Activated T-helper 1 cell treated with anti-CD3 and anti-CD28 coated beads, Interleukin-12 subunit alpha, Interleukin-12 subunit beta, Interleukin-2, Interleukin-4 antibody, amounts not matched to agents 30 ng/mL and 10 ng/mL and 1 ng/mL, durations not matched to agents 14 hours and 24 hours and 36 hours (primary cell): ENCODE measurements at regions not wholly inside any gene's neighbourhood (a gene's known extent, or its start where the extent isn't known, plus 50 kb on each side); places are given as distances from the start of the nearest gene placed in this dataset.

ENCODE experiments used
- DNase-seq: peaks from one replicate; pipeline ENCODE4 v3.0.0; 2021; ENCODE audit warnings: low spot score
- H3K27ac Mint-ChIP-seq: one replicate; pipeline ENCODE4 v1.8.0; 2021; ENCODE audit warnings: mild to moderate bottlenecking, mixed read lengths
- H3K27me3 Mint-ChIP-seq: one replicate; pipeline ENCODE4 v1.8.0; 2022; ENCODE audit warnings: mild to moderate bottlenecking, moderate library complexity, mixed read lengths; ENCODE audit not compliant: insufficient read depth
- H3K36me3 Mint-ChIP-seq: one replicate; pipeline ENCODE4 v1.8.0; 2021; ENCODE audit warnings: low read depth, mixed read lengths
- H3K4me1 Mint-ChIP-seq: one replicate; pipeline ENCODE4 v1.8.0; 2021; ENCODE audit warnings: low read depth, mixed read lengths
- H3K4me3 Mint-ChIP-seq: one replicate; pipeline ENCODE4 v1.8.0; 2021; ENCODE audit warnings: mild to moderate bottlenecking, moderate library complexity, mixed read lengths
- H3K9me3 Mint-ChIP-seq: one replicate; pipeline ENCODE4 v1.8.0; 2021; ENCODE audit warnings: mixed read lengths
- intact Hi-C: fragments of 100-400 bp; cut with micrococcal nuclease; formaldehyde crosslinking; loops from one replicate; pipeline ENCODE4 v1.15.1; 2024

DNA sequence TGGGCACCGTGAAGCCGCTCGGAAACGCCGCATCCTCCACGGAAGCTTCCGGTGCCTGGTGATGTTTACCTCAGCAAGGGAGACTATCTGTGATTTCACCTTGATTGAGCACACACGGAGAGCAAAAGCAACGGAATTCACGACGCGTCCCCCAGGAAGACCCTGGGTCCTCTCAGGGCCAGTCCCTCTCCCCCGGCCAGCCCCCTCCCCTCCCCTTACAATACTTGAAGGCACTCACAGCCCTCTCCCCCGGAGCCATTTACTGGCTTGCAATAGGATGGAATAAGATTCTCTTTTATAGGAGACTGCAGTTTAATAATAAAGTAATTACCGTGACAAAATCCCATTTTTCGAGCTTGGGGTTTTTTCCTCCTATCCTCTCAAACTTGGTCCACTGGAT, 104.7 kb downstream of the ENGASE start:
- Mint-ChIP-seq H3K27me3 (peaks cover 13% of the 10 kb centered on the region), H3K4me1 (no peaks in the 10 kb centered on the region), H3K4me3 (no peak overlapping the region), H3K9me3 (no peaks in the 10 kb centered on the region), H3K36me3 (no peaks in the 10 kb centered on the region), H3K27ac (no peak overlapping the region)
- intact Hi-C loops: no loop called here
- no peak for DNase-seq

DNA sequence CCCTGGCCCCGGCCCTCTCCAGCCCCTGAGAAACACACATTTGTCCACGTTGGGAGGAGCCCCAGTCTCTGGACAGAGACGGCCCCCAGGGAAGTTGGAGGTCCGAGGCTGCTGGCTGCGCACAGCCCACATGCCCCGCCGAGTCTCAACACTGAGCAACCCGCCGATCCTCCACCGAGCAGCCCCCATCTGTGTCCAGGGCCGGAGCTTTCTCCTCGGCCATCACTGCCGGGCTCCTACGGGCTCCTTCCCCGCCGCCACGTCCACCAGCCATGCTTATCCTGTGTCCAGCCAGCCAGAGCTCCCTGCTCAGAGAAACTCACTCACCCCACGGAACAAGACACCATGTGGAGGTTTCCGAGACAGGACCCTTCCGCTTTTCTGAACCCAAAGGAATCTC, 103.3 kb downstream of the ENGASE start:
- intact Hi-C loops: no loop called here
- Mint-ChIP-seq H3K36me3 (no peaks in the 10 kb centered on the region), H3K9me3 (no peaks in the 10 kb centered on the region), H3K27ac (no peak overlapping the region), H3K27me3 (peaks cover 6% of the 10 kb centered on the region), H3K4me1 (no peaks in the 10 kb centered on the region), H3K4me3 (no peak overlapping the region)
- DNase-seq: no peak

DNA sequence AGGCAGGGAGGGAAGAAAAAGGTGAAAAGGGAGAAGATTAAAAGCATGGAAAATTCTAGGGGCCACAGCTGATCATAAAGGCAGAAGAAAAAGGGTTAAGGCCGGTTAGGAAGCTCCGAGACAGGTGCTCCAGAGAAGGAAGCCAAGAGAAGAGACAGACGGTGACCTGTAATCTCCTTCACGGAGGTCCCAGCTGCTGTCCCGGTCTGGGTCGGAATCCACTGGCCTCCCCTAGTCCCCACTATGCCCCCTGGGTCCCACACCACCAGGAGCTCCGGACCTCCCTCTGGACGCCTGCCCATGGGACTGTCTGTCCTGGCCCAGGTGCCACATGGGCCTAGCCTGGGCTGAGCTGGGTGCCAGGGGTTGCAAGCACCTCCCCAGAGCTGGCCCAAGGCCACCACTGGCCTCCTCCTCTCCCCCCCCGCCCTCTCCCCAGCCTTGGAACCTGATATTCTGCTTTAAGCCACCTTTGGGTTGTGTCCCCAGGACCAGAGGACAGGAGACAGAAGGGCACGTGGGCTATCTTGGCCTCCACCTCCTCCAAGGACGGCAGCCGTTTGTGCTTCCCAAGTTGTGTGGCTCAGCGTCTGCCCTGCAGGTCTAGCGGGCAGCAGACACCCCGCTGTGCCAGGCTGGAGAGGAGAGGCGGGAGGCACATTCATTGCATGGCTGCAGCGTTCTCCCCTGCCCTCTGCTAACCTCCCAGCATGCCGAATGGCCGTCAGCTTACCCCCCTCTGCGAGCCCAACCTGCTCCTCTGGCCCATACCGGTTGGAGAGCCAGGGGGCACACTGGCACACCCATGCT, 102.4 kb downstream of the ENGASE start:
- H3K4me3 Mint-ChIP-seq: no peak overlapping the region
- no peaks in the 10 kb centered on the region for H3K36me3 Mint-ChIP-seq
- H3K9me3 Mint-ChIP-seq: no peaks in the 10 kb centered on the region
- no peak for DNase-seq
- H3K27ac Mint-ChIP-seq: no peak overlapping the region
- peaks cover 4% of the 10 kb centered on the region for H3K27me3 Mint-ChIP-seq
- H3K4me1 Mint-ChIP-seq: no peaks in the 10 kb centered on the region
- intact Hi-C loops: no loop called here

DNA sequence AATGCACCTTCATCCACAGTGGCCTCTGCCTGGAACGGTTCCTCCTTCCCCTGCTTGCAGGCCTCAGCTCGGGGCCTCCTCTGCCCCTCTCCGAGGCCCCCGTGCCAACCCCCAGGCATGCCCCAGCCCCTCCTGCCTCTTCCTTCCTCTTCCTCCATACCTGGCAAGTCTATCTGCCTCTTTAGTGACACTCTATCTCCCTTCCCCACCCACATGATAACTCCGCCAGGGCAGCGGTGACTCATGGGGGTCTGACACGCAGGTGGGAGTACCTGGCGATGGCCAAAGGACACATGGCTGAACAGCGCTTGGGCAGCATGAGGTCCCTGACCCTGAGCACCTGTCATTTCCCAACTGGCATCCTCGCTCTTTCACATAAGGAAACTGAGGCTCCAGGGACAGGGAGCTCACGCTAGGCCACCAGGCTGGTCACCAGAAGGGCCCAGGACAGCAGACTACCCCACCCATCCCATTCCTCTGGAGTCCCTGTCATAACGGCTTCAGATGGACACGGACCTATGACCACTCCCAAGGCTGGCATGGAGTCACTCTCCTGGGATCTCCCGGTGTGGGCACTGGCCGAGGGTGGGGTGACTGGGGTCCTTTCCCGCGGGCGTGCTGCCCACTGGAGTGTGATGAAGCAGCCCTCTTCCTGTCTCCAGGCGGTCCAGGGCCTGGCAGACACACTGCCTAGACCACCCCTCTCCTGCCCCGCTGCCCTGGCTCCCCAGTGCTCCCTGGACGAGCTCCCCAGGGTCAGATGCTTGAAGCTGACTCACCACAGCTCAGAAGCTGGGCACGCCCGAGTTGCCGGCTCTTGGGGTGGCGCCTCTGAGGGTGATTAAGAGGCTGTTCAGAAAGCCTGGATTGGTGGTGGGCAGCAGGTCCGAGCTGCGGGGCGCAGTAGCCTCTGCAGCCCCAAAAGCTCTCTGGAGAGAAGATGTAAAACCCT, 100.6 kb downstream of the ENGASE start:
- no peak for DNase-seq

DNA sequence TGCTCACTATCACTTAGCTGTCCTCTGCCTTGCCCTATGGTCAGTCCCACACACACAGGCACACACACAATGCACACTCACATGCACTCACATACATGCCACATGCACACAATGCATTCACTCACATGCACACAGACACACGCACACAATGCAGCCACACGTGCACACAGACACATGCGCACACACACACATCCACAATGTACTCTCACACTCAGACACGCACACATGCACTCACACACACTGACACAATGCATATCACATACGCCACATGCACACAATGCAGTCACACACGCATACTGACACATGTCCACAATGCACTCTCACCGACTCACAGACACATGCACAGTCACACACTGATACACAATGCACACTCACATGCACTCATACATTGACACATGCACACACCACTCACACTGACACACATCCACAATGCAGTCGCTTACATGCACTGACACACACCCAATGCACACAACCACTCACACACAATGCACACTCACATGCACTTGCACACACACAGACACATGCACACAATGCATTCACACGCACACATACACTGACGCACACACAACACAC, 99.7 kb downstream of the ENGASE start:
- intact Hi-C loops: no loop called here
- Mint-ChIP-seq H3K36me3 (no peaks in the 10 kb centered on the region), H3K4me1 (no peaks in the 10 kb centered on the region), H3K9me3 (no peaks in the 10 kb centered on the region), H3K4me3 (no peak overlapping the region), H3K27ac (no peak overlapping the region), H3K27me3 (peaks cover 2% of the 10 kb centered on the region)
- no peak for DNase-seq

More for the DNA sequence above, 100.6 kb downstream of the ENGASE start:
- Mint-ChIP-seq H3K27ac (no peak overlapping the region), H3K9me3 (no peaks in the 10 kb centered on the region), H3K27me3 (peaks cover 2% of the 10 kb centered on the region), H3K36me3 (no peaks in the 10 kb centered on the region), H3K4me1 (no peaks in the 10 kb centered on the region), H3K4me3 (no peak overlapping the region)
- intact Hi-C loops: no loop called here

DNA sequence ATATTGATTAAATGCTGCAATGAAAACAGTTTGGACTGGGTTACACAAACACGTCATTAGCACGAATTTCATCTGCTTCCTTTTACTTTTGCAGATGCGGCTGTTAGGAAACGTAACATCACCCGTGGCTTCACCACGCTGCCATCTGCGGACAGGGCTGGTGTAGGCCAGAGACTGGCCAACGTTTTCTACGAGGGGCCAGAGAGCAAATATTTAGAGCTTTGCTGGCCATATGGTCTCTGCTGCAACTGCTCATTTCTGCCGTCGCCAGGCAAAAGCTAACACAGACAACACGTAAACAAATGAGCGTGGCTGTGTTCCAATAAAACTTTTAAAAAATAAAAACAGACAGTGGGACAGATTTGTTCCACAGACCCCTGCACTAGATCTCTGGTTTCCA, 96.6 kb downstream of the ENGASE start:
- no peak overlapping the region for H3K4me3 Mint-ChIP-seq
- intact Hi-C loops: no loop called here

DNA sequence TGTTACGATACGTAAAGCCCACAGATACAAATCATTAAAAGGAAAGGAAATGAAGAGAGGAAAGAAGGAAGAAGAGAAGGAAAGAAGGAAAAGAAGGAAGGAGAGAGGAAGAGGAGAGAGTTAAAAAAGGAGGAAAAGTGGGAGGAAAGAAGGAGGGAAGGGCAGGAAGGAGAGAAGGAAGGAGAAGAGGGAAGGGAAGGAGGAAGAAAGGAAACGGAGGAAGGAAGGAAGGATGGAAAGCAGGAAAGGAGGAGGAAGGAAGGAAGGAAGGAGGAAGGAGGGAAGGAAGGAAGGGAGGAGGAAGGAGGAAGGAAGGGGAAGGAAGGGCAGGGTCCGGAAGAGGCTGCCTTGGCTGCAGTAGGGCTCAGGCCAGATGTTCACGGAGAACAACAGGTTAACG, 95.2 kb downstream of the ENGASE start:
- Mint-ChIP-seq H3K4me1 (no peaks in the 10 kb centered on the region), H3K27me3 (peaks cover 2% of the 10 kb centered on the region), H3K36me3 (no peaks in the 10 kb centered on the region), H3K27ac (no peak overlapping the region), H3K4me3 (no peak overlapping the region), H3K9me3 (no peaks in the 10 kb centered on the region)
- no peak for DNase-seq
- intact Hi-C loops: no loop called here

More for the DNA sequence above, 96.6 kb downstream of the ENGASE start:
- no peaks in the 10 kb centered on the region for H3K36me3 Mint-ChIP-seq
- DNase-seq: no peak
- H3K9me3 Mint-ChIP-seq: no peaks in the 10 kb centered on the region
- peaks cover 2% of the 10 kb centered on the region for H3K27me3 Mint-ChIP-seq
- no peaks in the 10 kb centered on the region for H3K4me1 Mint-ChIP-seq
- no peak overlapping the region for H3K27ac Mint-ChIP-seq

DNA sequence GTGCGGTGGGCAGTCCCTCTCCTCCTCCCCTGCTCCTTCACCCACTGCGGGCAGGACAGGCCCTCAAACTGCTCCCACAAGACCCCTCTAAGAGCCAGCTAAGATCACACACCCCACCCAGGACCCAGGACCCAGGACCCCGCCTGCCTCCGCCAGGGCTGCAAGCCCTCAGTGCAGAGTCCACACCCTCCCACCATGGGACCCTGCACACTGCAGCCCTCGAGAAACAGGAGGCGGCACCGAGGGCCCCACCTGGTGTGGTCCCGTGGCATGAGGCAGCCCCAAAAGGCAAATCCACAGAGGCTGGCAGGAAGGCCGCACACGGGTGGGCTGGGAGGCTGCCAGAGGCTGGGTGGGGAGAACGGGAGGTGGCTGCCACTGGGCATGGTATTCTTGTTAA, 94.7 kb downstream of the ENGASE start:
- Mint-ChIP-seq H3K4me1 (no peaks in the 10 kb centered on the region), H3K27me3 (peaks cover 2% of the 10 kb centered on the region), H3K36me3 (no peaks in the 10 kb centered on the region), H3K9me3 (no peaks in the 10 kb centered on the region), H3K27ac (no peak overlapping the region), H3K4me3 (no peak overlapping the region)
- no peak for DNase-seq
- intact Hi-C loops: no loop called here

DNA sequence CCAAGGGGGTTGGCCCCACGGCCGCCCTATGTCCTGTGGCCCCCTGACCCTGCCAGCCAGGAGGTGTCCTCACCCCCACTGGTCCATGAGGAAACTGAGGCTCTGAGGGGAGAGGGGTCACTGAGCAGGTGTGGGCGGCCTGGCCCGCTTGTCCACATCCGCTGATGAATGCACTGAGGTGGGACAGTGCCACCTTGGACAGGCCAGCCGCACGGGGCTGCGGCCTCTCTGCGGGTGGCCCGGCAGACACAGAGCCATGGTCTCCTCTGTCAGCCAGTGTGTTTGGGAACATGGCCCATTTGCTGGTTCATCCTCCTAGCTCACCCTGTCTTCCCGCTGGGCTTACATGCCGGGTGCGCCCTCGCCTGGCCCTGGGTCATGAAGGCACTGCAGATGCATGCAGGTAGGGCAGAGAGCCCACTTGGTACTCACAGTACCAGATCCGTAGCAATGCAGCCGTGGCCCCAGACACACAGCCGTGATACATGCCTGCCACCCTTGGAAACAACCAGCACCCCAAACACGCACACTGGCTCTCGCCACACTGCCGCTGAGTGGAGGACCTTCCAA, 93.9 kb downstream of the ENGASE start:
- H3K27me3 Mint-ChIP-seq: peaks cover 2% of the 10 kb centered on the region
- no peak overlapping the region for H3K27ac Mint-ChIP-seq
- H3K4me1 Mint-ChIP-seq: no peaks in the 10 kb centered on the region
- H3K9me3 Mint-ChIP-seq: no peaks in the 10 kb centered on the region
- intact Hi-C loops: no loop called here
- H3K4me3 Mint-ChIP-seq: no peak overlapping the region
- H3K36me3 Mint-ChIP-seq: no peaks in the 10 kb centered on the region
- DNase-seq: no peak

DNA sequence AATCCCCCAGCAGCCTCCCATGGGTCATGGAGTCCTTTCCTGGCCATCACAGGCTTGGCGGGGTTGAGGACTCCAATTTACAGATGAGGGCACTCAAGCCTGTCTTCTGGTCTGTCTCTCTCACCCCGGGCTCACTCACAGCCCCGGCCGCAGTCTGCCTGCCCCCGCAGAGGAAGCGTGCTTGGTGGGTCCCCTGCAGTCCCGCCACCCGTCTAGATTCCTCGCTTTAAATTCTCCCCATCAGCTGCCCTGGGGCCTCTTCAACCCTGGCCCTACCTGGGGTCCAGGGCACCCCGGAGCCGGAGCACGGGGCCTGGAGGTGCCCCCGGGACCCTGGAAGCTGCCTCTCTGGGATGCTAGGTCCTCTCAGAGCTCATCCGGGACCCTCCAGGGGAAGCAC, 92.9 kb downstream of the ENGASE start:
- no peak for DNase-seq
- peaks cover 2% of the 10 kb centered on the region for H3K27me3 Mint-ChIP-seq
- intact Hi-C loops: no loop called here
- no peak overlapping the region for H3K27ac Mint-ChIP-seq
- H3K36me3 Mint-ChIP-seq: no peaks in the 10 kb centered on the region
- H3K9me3 Mint-ChIP-seq: no peaks in the 10 kb centered on the region
- no peak overlapping the region for H3K4me3 Mint-ChIP-seq
- H3K4me1 Mint-ChIP-seq: no peaks in the 10 kb centered on the region

DNA sequence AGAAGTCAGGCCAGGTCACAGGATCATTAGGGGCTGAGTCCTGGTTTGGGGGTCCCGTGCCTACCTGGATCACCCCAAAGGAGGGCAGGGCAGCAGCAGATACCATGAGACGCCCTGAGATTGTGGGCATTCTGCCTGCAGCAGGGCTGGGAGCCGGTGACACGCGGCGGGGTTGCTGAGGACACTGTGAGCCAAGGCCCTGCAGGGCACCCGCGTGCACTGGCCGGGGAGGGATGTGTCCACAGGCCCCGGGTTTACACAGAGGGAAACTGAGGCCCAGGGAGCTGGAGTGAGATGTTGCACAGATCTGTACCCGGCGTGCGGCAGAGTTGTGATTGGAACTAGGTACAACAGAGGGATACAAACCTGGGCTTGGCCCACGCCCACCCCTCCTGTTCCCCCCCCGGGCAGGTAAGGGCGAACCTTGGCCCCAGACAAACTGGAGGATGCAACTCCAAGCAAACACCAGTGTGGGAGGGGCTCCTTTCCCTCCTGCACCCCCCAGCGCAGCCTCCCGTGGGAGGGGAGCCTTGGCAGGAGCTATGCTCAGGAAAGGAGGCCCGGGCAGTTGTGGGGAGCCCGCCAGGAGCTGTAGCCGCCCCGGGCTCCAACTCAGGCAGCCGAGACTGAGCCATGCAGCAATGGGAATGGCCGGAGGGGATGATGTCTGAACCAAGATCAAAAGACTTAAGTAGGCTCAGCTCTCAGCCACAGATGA, 91.3 kb downstream of the ENGASE start:
- Mint-ChIP-seq H3K27me3 (peaks cover 2% of the 10 kb centered on the region), H3K36me3 (no peaks in the 10 kb centered on the region), H3K4me3 (no peak overlapping the region), H3K27ac (no peak overlapping the region), H3K9me3 (no peaks in the 10 kb centered on the region), H3K4me1 (no peaks in the 10 kb centered on the region)
- no peak for DNase-seq
- intact Hi-C loops: no loop called here

DNA sequence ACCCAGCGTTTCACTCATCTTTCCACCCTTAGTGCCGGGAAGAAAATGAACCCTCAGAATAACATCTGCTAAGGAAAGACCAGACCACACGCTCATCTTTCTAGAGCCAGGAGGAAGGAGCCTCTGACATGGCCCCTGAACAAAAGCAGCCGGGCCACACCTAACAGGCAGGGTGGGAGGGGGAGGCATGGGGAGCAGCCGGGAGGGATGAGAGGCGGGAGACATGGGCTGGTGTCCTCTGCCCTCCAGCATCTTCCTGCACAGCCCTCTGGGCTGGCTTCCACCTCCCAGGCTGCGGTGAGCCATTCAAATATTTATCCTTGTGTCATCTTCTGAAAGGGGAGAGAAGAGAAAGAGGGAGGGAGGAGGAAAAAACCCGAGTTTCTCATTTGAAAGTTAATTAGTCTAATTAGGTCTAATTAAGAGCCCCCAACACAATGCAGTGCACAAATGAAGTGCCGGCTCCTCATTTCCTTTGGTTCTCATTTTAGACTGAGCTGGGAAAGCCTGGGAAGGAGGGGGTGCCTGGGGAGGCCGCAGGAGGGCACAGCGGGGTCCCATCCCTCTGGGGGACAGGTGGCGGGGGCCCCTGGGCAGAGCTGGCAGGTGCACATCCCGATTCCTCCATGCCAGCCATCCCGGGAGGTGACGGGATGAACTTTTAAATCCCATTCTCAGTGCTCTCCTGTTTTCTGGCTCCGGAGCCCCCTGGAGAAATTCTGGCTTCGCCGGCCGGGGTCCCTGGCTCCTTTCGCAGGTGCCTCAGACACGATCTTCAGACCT, 90.5 kb downstream of the ENGASE start:
- no peak overlapping the region for H3K27ac Mint-ChIP-seq
- no peak for DNase-seq
- no peaks in the 10 kb centered on the region for H3K27me3 Mint-ChIP-seq
- H3K9me3 Mint-ChIP-seq: no peaks in the 10 kb centered on the region
- H3K36me3 Mint-ChIP-seq: no peaks in the 10 kb centered on the region
- no peak overlapping the region for H3K4me3 Mint-ChIP-seq
- H3K4me1 Mint-ChIP-seq: no peaks in the 10 kb centered on the region
- intact Hi-C loops: no loop called here
